Activated CD4-positive, alpha-beta memory T cell treated with anti-CD3 and anti-CD28 coated beads, Interleukin-2, amount 10 ng/mL, durations not matched to agents 7 days and 5 days (primary cell): ENCODE measurements at regions not wholly inside any gene's neighbourhood (a gene's known extent, or its start where the extent isn't known, plus 50 kb on each side); places are given as distances from the start of the nearest gene placed in this dataset.
"Not testable (repeated sequence)": the region's sequence is repeated elsewhere in the genome, so short reads cannot be mapped to it uniquely, and the experiment has no call there.

ENCODE experiments used
- CTCF ChIA-PET: fragments of 350-600 bp; sonication (Branson Sonifier 250); formaldehyde crosslinking; loops from one replicate; lab custom pipeline; 2021; ENCODE audit warnings: antibody characterized with exemption, inconsistent platforms; lab: Charles Lee
- POLR2A ChIA-PET: fragments of 350-600 bp; sonication (Branson Sonifier 250); formaldehyde crosslinking; loops from one replicate; lab custom pipeline; 2021; ENCODE audit warnings: antibody characterized with exemption; lab: Charles Lee
- DNase-seq: peaks from one replicate; pipeline ENCODE4 v3.0.0-alpha.2; 2020
- H3K27ac Mint-ChIP-seq: one replicate; pipeline ENCODE4 v1.8.0; 2021; ENCODE audit warnings: mild to moderate bottlenecking, mixed read lengths
- H3K27me3 Mint-ChIP-seq: one replicate; pipeline ENCODE4 v1.8.0; 2021; ENCODE audit warnings: mixed read lengths
- H3K36me3 Mint-ChIP-seq: one replicate; pipeline ENCODE4 v1.8.0; 2021; ENCODE audit warnings: low read depth, mixed read lengths
- H3K4me1 Mint-ChIP-seq: one replicate; pipeline ENCODE4 v1.8.0; 2021; ENCODE audit warnings: mixed read lengths
- H3K4me3 Mint-ChIP-seq: one replicate; pipeline ENCODE4 v1.8.0; 2021; ENCODE audit warnings: mild to moderate bottlenecking, mixed read lengths
- H3K9me3 Mint-ChIP-seq: one replicate; pipeline ENCODE4 v1.8.0; 2021; ENCODE audit warnings: mixed read lengths

GRCh38 chr11:109707411-109707810, 285.4 kb downstream of the C11orf87 start:
- Mint-ChIP-seq H3K9me3 (no peaks in the 10 kb centered on the region), H3K27me3 (no peaks in the 10 kb centered on the region), H3K27ac (no peak overlapping the region), H3K36me3 (no peaks in the 10 kb centered on the region), H3K4me3 (no peak overlapping the region), H3K4me1 (no peaks in the 10 kb centered on the region)
- no peak for DNase-seq
- ChIA-PET POLR2A (no interaction called here), CTCF (no interaction called here)

DNA sequence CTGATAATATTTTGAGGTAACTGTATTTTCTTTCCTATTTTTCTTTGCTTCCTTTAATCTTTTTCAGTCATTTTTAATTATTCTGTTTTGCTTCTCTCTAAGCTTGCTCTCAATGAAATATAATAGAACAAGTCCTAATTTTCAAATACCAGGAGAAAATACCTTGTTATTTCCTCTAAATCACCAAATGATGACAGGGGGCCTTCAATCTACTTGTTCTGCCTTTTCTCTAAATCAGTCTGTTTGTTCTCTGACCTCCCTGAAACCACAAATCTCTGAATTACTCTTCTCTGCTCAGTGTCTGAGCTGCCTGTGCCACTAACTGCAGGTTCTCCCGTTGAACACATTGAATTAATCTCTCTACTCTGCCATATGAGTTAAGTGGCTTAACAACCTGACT, 286.2 kb downstream of the C11orf87 start:
- H3K4me3 Mint-ChIP-seq, result no peak overlapping the region
- POLR2A ChIA-PET, result no interaction called here
- CTCF ChIA-PET, result no interaction called here
- no peaks in the 10 kb centered on the region for H3K4me1 Mint-ChIP-seq
- H3K9me3 Mint-ChIP-seq, result no peaks in the 10 kb centered on the region
- no peak overlapping the region for H3K27ac Mint-ChIP-seq
- no peak for DNase-seq
- H3K27me3 Mint-ChIP-seq, result no peaks in the 10 kb centered on the region
- no peaks in the 10 kb centered on the region for H3K36me3 Mint-ChIP-seq

DNA sequence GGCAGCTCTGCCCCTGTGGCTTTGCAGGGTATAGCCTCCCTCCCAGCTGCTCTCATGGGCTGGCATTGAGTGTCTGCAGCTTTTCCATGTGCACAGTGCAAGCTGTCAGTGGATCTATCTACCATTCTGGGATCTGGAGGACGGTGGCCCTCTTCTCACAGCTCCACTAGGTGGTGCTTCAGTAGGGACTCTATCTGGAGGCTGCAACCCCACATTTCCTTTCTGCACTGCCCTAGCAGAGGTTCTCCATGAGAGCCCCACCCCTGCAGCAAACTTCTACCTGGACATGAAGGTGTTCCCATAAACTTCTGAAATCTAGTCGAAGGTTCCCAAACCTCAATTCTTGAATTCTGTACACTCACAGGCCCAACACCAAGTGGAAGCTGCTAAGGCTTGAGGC, 292.5 kb downstream of the C11orf87 start:
- H3K27ac Mint-ChIP-seq, CTCF ChIA-PET, H3K4me3 Mint-ChIP-seq, H3K4me1 Mint-ChIP-seq, DNase-seq, H3K36me3 Mint-ChIP-seq, H3K27me3 Mint-ChIP-seq, POLR2A ChIA-PET: not testable (repeated sequence)
- peaks cover 12% of the 10 kb centered on the region for H3K9me3 Mint-ChIP-seq

- H3K4me3 Mint-ChIP-seq, CTCF ChIA-PET, H3K27me3 Mint-ChIP-seq, H3K4me1 Mint-ChIP-seq, DNase-seq, POLR2A ChIA-PET, H3K27ac Mint-ChIP-seq, H3K36me3 Mint-ChIP-seq: not testable (repeated sequence)
- H3K9me3 Mint-ChIP-seq, result peaks cover 12% of the 10 kb centered on the region
These were observed 293.4 kb downstream of the C11orf87 start for GRCh38 chr11:109715424-109715823.

DNA sequence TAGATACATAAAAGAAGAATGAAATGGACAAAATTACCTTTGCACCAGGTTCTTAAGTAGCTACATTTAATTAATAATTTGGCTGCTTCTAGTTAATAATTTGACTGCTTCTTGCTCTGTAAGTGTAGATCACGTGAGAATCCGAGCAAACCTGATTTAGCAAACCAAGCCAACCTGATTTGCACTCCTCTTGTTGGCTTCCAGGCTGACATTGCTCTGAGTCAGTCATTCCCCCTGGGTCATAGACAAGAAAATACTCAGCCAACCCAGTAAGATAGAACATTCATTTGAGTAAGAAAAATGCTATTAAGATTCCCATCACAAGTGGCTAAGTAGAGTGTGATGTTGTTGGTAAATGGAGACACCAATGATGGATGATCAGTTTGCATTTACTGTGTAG, 304.1 kb downstream of the C11orf87 start:
- H3K27ac Mint-ChIP-seq, result no peak overlapping the region
- H3K36me3 Mint-ChIP-seq, result no peaks in the 10 kb centered on the region
- no peaks in the 10 kb centered on the region for H3K27me3 Mint-ChIP-seq
- POLR2A ChIA-PET, result no interaction called here
- CTCF ChIA-PET, result no interaction called here
- no peaks in the 10 kb centered on the region for H3K4me1 Mint-ChIP-seq
- H3K9me3 Mint-ChIP-seq, result no peaks in the 10 kb centered on the region
- H3K4me3 Mint-ChIP-seq, result no peak overlapping the region
- DNase-seq, result no peak

GRCh38 chr11:109728056-109728455, 306.1 kb downstream of the C11orf87 start:
- H3K4me1 Mint-ChIP-seq, result no peaks in the 10 kb centered on the region
- no peaks in the 10 kb centered on the region for H3K27me3 Mint-ChIP-seq
- CTCF ChIA-PET, result interaction anchor here (1.5 kb wide), 1 partner anchor 31 kb away, joined by 4 read pairs; no protein-coding TSS in a partner anchor
- no peaks in the 10 kb centered on the region for H3K9me3 Mint-ChIP-seq
- no peak for DNase-seq
- no peaks in the 10 kb centered on the region for H3K36me3 Mint-ChIP-seq
- H3K4me3 Mint-ChIP-seq, result no peak overlapping the region
- no peak overlapping the region for H3K27ac Mint-ChIP-seq
- POLR2A ChIA-PET, result no interaction called here

DNA sequence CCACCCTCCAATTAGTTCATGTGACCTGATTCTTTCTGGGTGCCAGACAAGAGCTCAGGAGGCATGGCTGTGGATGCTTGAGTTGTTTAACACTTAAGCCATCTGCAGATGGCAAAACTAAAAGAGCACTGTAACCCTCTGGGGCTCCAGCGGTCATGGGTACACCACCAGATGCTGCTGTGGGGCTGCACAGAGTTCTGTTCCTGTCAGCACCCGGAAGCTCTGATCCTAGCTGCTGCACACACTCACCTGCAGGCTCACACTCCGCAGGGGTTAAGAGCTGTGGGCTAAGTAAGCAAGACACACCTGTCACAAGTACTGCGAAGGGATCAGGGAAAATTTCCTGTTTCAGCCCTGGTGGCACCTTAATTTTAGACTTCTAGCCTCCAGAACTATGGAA, 307.8 kb downstream of the C11orf87 start:
- CTCF ChIA-PET, result no interaction called here
- DNase-seq, result no peak
- Mint-ChIP-seq H3K4me1 (no peaks in the 10 kb centered on the region), H3K27ac (no peak overlapping the region), H3K9me3 (no peaks in the 10 kb centered on the region), H3K27me3 (no peaks in the 10 kb centered on the region), H3K36me3 (no peaks in the 10 kb centered on the region), H3K4me3 (no peak overlapping the region)
- POLR2A ChIA-PET, result no interaction called here

DNA sequence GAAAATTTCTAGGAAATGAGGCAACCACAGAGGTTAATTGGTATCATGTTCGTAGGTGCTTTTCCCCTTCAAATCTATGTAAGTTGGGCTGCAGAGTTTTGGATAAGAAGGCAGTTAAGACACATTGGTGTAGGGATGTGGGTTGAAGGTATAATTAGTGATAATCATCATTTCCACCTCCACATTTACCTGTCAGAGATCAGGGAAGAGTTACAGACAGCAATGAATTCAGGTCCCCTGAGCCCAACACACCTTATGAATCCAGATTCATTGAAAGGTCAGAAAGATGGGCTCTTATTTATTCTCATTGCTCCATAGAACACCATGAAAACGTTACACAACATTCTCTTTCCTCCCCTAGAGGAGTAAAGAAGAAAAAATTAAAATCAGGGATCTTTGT, 308.7 kb downstream of the C11orf87 start:
- no peaks in the 10 kb centered on the region for H3K27me3 Mint-ChIP-seq
- H3K36me3 Mint-ChIP-seq, result no peaks in the 10 kb centered on the region
- no peaks in the 10 kb centered on the region for H3K9me3 Mint-ChIP-seq
- no peaks in the 10 kb centered on the region for H3K4me1 Mint-ChIP-seq
- no peak overlapping the region for H3K27ac Mint-ChIP-seq
- DNase-seq, result no peak
- ChIA-PET CTCF (no interaction called here), POLR2A (no interaction called here)
- H3K4me3 Mint-ChIP-seq, result no peak overlapping the region

DNA sequence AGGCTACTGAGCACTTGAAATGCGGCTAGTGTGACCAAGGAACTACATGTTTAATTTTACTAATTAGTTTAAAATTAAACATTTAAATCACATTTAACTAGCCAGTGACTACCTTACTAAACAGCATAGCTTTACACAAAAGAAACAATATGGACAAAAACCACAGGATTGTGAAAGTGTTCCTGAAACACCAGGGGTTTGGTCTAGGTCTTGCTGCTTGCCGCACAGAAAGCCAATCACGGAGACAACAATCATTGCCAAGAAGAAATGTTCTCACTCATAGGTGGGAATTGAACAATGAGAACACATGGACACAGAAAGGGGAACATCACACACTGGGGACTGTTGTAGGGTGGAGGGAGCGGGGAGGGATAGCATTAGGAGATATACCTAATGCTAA, 309.5 kb downstream of the C11orf87 start:
- no peaks in the 10 kb centered on the region for H3K9me3 Mint-ChIP-seq
- H3K36me3 Mint-ChIP-seq, result no peaks in the 10 kb centered on the region

DNA sequence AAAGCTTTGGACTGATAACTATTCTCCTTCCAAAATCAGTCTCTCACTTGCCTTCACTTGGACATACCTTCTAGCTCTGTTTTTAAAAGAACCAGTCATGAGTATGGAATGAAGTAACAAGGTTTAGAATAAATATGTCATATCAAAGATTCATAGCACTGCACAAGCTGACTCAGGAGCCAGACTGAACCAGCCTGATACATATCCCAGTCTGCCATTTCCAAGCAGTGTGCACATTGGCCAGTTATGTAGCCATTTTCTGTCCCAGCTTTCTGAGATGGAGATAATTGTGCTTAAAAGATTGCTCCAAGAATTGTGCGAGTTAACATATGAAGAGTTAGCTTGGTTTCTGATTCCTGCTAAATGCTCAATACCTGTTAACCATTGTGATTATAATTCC, 311.3 kb downstream of the C11orf87 start:
- no peak overlapping the region for H3K4me3 Mint-ChIP-seq
- POLR2A ChIA-PET, result no interaction called here
- H3K27me3 Mint-ChIP-seq, result no peaks in the 10 kb centered on the region
- no peaks in the 10 kb centered on the region for H3K36me3 Mint-ChIP-seq
- no peak overlapping the region for H3K27ac Mint-ChIP-seq
- no peak for DNase-seq
- CTCF ChIA-PET, result no interaction called here
- H3K9me3 Mint-ChIP-seq, result no peaks in the 10 kb centered on the region
- H3K4me1 Mint-ChIP-seq, result no peaks in the 10 kb centered on the region

More for the DNA sequence above, 309.5 kb downstream of the C11orf87 start:
- H3K4me3 Mint-ChIP-seq, result no peak overlapping the region
- no peak for DNase-seq
- no peaks in the 10 kb centered on the region for H3K4me1 Mint-ChIP-seq
- ChIA-PET POLR2A (no interaction called here), CTCF (no interaction called here)
- no peaks in the 10 kb centered on the region for H3K27me3 Mint-ChIP-seq
- H3K27ac Mint-ChIP-seq, result no peak overlapping the region

DNA sequence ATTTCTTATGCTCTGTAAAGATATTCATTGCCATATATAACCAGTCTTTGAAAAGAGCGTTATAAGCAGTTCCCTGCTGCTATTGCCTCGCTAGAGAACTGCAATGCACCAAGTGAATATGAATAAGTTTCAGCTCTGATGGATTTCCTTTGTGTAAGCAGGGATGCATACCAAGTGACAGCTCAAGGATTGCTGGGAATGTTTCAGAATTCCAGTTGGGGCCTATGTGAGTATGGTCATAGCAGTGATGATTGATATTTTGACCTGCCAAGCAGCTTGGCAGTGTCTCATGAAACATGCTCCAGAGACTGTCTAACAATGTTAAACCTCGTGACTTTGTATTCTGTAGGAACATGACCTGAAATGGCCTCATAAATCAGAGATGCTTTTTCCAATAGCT, 312.6 kb downstream of the C11orf87 start:
- ChIA-PET CTCF (no interaction called here), POLR2A (no interaction called here)
- no peak for DNase-seq
- no peaks in the 10 kb centered on the region for H3K9me3 Mint-ChIP-seq
- no peak overlapping the region for H3K27ac Mint-ChIP-seq
- no peak overlapping the region for H3K4me3 Mint-ChIP-seq
- H3K27me3 Mint-ChIP-seq, result no peaks in the 10 kb centered on the region
- no peaks in the 10 kb centered on the region for H3K4me1 Mint-ChIP-seq
- no peaks in the 10 kb centered on the region for H3K36me3 Mint-ChIP-seq

GRCh38 chr11:109735128-109735527, 313.1 kb downstream of the C11orf87 start:
- H3K27me3 Mint-ChIP-seq, result no peaks in the 10 kb centered on the region
- no peaks in the 10 kb centered on the region for H3K9me3 Mint-ChIP-seq
- DNase-seq, result no peak
- ChIA-PET POLR2A (no interaction called here), CTCF (no interaction called here)
- no peaks in the 10 kb centered on the region for H3K36me3 Mint-ChIP-seq
- no peaks in the 10 kb centered on the region for H3K4me1 Mint-ChIP-seq
- H3K27ac Mint-ChIP-seq, result no peak overlapping the region
- H3K4me3 Mint-ChIP-seq, result no peak overlapping the region

DNA sequence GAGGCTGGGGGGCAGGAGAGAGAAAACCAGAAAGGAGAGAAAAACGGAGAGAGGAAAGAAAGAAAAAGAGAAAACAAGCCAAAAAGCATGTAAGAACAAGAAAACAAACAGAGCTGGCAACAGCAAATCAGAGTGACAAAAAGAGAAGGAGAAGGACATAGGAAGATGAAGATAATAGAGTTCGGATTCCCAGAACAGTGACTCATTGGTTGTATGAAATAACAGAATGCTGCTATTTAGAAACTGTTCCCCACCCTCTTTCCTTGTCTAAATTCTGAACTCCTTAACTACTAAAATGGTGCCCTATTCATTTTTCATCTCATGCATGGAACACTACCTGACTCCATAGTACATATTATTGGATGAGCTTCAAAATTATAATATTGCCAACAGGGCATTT, 317.4 kb downstream of the C11orf87 start:
- no peaks in the 10 kb centered on the region for H3K4me1 Mint-ChIP-seq
- no peaks in the 10 kb centered on the region for H3K27me3 Mint-ChIP-seq
- no peak overlapping the region for H3K4me3 Mint-ChIP-seq
- no peaks in the 10 kb centered on the region for H3K36me3 Mint-ChIP-seq
- no peak overlapping the region for H3K27ac Mint-ChIP-seq
- ChIA-PET CTCF (no interaction called here), POLR2A (no interaction called here)
- no peaks in the 10 kb centered on the region for H3K9me3 Mint-ChIP-seq
- no peak for DNase-seq

- H3K27me3 Mint-ChIP-seq, result no peaks in the 10 kb centered on the region
- CTCF ChIA-PET, result no interaction called here
These were observed 324.1 kb downstream of the C11orf87 start for GRCh38 chr11:109745996-109746625.

More at GRCh38 chr11:109745996-109746625, 324.1 kb downstream of the C11orf87 start:
- Mint-ChIP-seq H3K36me3 (no peaks in the 10 kb centered on the region), H3K9me3 (no peaks in the 10 kb centered on the region), H3K4me3 (no peak overlapping the region), H3K27ac (no peak overlapping the region), H3K4me1 (no peaks in the 10 kb centered on the region)
- DNase-seq, result no peak
- POLR2A ChIA-PET, result no interaction called here
